Neural cell (in vitro differentiated cells): ENCODE measurements at regions not wholly inside any gene's neighbourhood (a gene's known extent, or its start where the extent isn't known, plus 50 kb on each side); places are given as distances from the start of the nearest gene placed in this dataset.

ENCODE experiments used
- RAD21 ChIP-seq: fragments of 450-650 bp; conservative IDR thresholded peaks from 2 replicates; pipeline ENCODE4 v1.6.1; 2014; ENCODE audit warnings: antibody characterized with exemption, mild to moderate bottlenecking, moderate library complexity
- TF ChIP-seq, protein P1 (sequence below): fragments of 450-650 bp; IDR thresholded peaks from 2 replicates; pipeline ENCODE4 v1.5.1; 2014; ENCODE audit warnings: antibody characterized with exemption, mild to moderate bottlenecking, moderate library complexity; ENCODE audit not compliant: poor library complexity, severe bottlenecking

DNA sequence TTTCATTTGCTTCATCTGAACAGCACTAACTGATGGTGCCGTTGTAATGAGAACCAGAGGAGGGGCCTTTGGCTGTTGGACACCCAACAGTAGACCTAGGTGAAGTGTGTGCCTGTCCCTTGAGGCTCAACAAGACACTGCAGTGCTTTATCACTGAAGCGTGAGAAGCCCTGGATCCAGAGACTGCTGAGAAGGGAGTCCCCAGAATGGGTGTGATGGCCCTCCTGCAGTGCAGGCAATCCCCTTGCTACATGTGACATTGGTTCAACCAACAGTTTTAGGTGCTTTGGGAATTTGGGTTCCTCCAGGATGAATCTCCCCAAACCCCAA lies 125.6 kb downstream of the BRD1 start:
- TF ChIP-seq, protein P1, sequence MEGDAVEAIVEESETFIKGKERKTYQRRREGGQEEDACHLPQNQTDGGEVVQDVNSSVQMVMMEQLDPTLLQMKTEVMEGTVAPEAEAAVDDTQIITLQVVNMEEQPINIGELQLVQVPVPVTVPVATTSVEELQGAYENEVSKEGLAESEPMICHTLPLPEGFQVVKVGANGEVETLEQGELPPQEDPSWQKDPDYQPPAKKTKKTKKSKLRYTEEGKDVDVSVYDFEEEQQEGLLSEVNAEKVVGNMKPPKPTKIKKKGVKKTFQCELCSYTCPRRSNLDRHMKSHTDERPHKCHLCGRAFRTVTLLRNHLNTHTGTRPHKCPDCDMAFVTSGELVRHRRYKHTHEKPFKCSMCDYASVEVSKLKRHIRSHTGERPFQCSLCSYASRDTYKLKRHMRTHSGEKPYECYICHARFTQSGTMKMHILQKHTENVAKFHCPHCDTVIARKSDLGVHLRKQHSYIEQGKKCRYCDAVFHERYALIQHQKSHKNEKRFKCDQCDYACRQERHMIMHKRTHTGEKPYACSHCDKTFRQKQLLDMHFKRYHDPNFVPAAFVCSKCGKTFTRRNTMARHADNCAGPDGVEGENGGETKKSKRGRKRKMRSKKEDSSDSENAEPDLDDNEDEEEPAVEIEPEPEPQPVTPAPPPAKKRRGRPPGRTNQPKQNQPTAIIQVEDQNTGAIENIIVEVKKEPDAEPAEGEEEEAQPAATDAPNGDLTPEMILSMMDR, result no peak
- no peak for TF ChIP-seq RAD21
